ENCODE measurements at regions not wholly inside any gene's neighbourhood (a gene's known extent, or its start where the extent isn't known, plus 50 kb on each side); places are given as distances from the start of the nearest gene placed in this dataset.
A peak's percentile ranks its signal among the peaks of the same experiment; 100 is the strongest.

DNA sequence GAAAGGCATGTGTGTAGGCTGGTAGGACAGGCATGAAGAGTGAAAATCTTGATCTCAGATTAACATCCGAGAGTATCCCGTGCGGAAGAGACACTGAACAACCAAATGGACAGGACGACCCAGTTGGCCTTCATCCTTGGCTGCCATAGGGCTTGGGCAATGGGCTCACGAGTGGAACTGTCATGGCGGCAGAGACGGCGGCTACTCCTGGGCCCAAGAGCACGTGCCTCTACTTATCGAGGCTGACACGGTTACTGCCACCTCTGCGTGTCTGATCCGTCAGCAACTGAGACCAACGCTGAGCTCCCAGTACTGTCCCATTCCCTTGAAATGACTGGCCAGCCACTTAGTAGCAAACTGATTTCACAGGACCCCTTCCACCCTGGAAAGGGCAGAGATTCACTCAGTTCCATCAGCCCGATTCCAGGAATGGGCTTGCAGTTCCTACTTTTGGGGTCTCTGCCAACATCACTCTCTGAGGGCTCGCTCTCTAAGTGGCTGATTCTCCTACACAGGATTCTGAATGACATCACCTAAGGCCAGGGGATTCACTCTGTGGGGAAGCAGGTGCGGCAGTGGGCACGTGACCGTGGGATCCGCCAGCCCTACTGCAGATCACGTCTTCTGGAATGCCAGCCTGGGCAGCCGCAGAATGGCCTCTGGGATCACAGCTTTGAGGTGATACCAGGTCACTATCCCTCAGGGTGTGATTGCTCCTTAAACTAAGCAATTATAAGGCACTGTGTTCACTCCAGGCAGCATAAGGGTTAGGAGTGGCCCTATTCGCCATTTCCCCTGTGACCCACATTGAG, 97.8 kb downstream of the RPS6KA4 start:
- no peak for DNase-seq (ENCODE audit: low read depth in 2 of 3, low spot score in 2 of 3)

- DNase-seq (ENCODE audit: low read depth in 2 of 3, low spot score in 2 of 3): no peak
Measured at GRCh38 chr11:64457416-64458010, 98.2 kb upstream of the SLC22A11 start.

DNA sequence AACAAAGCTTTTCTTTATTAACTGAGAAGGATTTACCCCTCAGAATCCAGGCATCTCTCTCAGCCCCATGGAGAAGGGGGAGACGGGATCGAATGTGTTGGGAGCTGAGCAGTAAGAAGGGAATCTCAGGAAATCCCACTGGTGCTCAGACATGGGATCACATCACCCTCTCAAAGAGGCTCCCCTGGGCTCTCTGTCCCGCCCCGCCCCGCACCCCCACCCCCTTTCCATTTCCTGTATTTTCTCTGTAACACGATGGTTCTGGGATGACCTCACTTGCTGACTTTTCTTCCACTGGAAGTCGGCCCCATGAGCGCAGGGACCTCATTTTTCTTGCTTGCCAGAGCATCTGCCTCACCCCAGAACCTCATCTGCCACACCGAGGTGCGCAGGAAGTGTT, 96.7 kb upstream of the SLC22A11 start:
- no peak for DNase-seq (ENCODE audit: low read depth in 2 of 3, low spot score in 2 of 3)

DNA sequence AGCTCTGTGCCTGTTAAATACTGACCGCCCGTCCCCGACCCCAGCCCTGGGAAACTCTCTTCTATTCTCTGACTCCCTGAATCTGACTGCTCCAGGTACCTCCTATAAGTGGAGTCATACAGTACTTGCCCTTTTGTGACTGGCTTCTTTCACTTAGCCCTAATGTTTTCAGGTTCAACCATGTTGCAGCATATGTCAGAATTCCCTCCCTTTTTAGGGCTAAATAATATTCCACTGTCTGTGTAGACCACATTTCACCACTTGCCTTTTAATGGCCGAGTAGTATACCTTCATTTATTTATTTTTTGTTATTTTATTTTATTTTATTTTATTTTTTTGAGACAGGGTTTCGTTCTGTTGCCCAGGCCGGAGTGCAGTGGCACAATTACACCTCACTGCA, 96.1 kb upstream of the SLC22A11 start:
- DNase-seq (ENCODE audit: low read depth in 2 of 3, low spot score in 2 of 3): no peak

DNA sequence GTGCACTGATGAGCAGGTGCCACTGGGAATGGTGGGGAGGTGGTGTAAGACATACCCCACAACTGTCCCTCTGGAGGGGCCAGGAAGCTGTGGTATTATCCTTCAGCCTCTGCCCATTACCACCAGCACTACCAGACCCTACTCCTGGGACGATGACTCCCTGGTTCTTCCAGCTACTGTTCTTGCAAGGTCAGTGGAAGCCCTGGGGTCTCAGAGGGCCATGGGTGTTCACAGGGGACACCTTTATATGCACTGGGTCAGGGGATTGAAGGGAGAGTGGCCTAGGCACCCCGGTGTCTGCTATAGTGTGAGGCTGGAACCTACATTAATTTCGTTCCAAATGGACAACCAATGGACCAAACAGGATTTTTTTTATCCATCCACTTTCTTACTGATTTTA, 94.7 kb upstream of the SLC22A11 start:
- DNase-seq (ENCODE audit: low read depth in 2 of 3, low spot score in 2 of 3): no peak

DNA sequence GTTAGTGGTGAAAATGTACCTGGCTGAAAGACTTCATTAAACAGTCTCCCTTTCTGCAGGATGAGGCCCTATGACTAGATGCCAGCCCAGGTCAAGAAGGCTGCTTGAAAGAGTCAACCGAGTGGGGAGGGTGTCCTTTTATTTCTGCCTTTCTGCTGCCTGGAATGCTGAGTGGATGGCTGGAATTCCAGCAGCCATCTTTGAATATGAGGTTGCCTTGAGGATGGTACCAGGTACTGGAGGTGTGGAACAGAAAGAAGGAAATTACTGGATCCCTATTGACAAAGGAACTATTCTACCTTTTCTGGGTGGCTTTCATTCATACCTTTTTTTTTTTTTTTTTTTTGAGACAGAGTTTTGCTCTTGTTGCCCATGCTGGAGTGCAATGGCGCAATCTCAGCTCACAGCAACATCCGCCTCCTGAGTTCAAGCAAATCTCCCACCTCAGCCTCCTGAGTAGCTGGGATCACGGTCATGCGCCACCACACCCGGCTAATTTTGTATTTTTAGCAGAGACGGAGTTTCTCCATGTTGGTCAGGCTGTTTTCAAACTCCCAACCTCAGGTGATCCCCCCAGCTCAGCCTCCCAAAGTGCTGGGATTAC, 89.5 kb upstream of the SLC22A11 start:
- no peak for DNase-seq (ENCODE audit: low read depth in 2 of 3, low spot score in 2 of 3)

GRCh38 chr11:64469288-64469687, 86.5 kb upstream of the SLC22A11 start:
- DNase-seq (ENCODE audit: low read depth in 2 of 3, low spot score in 2 of 3): no peak

DNA sequence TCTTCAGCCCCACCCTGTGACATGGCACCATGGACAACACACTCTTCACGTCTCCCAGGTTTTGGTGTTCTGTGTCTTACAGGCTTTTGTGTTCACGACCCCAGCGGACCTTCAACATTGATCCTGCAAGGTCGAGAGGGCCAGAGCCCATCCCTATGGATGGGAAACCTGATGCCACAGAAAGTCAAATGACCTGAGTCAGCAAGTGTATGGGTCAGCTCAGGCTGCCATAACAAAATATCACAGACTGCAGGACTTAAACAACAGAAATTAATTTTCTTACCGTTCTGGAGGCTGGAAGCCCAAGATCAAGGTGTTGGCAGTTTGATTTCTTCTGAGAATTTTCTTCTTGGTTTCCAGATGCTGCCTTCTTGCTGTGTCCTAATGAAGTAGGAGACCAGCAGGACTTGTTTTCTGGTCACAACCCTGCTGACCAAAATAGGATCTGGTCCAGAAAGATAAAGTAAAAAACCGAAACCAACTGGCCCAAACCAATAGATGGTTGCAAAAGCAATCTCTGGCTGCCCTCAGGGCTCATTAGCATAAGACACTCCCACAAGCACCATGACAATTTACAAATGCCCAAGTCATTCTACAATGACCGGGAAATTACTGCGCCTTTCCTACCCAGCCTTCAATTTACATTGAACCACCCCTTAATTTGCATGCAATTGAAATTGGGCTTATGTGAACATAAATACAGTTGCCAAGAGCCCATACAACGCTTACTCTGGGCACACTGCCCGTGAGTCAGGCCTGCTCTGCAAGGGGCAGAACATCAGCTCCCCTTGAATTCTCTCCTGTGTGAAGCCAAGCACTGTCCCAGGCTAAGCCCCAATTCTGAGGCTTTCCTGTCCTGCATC, 82.9 kb upstream of the SLC22A11 start:
- DNase-seq (ENCODE audit: low read depth in 2 of 3, low spot score in 2 of 3): no peak

- no peak for DNase-seq (ENCODE audit: low read depth in 2 of 3, low spot score in 2 of 3)
Measured at GRCh38 chr11:64474680-64475079, 81.1 kb upstream of the SLC22A11 start.

DNA sequence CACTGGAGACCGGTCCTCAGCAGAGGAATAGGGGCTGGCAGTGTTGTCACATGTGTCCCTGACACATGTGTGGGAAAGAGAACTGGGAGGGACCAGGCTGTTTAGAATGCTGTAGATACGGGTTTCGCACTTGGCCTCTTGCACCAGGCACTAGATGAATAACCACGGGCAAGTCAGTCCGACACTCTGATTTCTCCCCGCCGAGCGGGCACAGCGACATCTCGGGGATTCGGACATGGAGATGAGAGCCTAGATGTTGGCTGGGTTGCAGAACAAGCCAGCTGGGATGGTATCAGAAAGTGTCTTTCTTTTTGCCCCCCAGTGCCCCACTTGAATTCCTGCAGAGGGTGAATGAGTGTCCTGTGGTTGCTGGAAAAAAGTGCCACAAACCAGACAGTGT, 80.6 kb upstream of the SLC22A11 start:
- DNase-seq (ENCODE audit: low read depth in 2 of 3, low spot score in 2 of 3): no peak

- no peak for DNase-seq (ENCODE audit: low read depth in 2 of 3, low spot score in 2 of 3)
Measured at GRCh38 chr11:64476881-64477280, 78.9 kb upstream of the SLC22A11 start.

- DNase-seq (ENCODE audit: low read depth in 2 of 3, low spot score in 2 of 3): no peak
Measured at GRCh38 chr11:64477675-64478074, 78.1 kb upstream of the SLC22A11 start.

DNA sequence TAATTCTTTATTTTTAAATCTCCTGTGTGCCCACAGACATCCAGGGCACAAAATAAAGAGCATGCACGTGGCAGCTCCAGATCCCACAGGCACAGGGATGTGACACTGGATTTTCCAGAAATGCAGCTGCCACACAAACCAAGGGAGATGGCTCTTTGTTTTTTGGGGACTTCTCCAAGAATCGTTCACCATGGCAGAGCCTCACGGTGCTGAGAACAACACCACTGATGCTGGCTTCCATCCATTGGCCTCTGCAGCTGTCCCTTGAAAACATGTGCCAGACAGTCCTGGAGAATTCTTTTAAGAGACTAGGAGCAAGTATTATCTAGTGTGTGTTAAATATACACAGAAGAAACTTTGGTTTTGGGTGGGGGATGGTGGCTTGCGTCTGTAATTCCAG, 73.2 kb upstream of the SLC22A11 start:
- DNase-seq (ENCODE audit: low read depth in 2 of 3, low spot score in 2 of 3): no peak

GRCh38 chr11:64484191-64485022, 71.3 kb upstream of the SLC22A11 start:
- no peak for DNase-seq (ENCODE audit: low read depth in 2 of 3, low spot score in 2 of 3)

GRCh38 chr11:64485074-64485473, 70.7 kb upstream of the SLC22A11 start:
- DNase-seq (ENCODE audit: low read depth in 2 of 3, low spot score in 2 of 3): no peak

- peak; percentile 7 to 65 (median 58) for DNase-seq (ENCODE audit: low read depth in 2 of 3, low spot score in 2 of 3)
Measured at GRCh38 chr11:64489831-64490441, 65.8 kb upstream of the SLC22A11 start.

- DNase-seq (ENCODE audit: low read depth in 2 of 3, low spot score in 2 of 3): no peak
Measured at GRCh38 chr11:64490562-64491216, 65.1 kb upstream of the SLC22A11 start.

- DNase-seq (ENCODE audit: low read depth in 2 of 3, low spot score in 2 of 3): peak in 2 of 3 donors; percentile 18 to 62
Measured at GRCh38 chr11:64492561-64492960, 63.2 kb upstream of the SLC22A11 start.

DNA sequence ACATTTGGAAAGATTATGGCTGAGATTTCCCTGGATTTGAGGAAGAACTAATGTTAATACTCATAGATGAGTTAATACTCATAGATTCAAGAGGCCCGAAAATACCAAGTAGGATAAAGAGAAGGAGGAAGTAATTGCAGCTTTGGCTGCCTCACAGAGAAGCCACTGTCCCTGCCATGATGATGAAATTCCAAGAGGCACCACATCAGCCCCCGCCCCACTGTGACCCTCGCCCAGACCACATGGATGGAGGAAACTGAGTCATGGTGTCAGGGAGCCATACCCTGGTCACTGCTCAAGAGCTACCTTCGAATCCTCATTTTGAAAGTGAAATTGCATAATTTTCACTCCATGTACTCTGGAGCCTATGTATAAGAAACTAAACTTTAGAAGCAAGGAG, 57.6 kb upstream of the SLC22A11 start:
- DNase-seq (ENCODE audit: low read depth in 2 of 3, low spot score in 2 of 3): no peak

Data from hematopoietic multipotent progenitor cell (in vitro differentiated cells).